B cell (primary cell): ENCODE measurements at regions not wholly inside any gene's neighbourhood (a gene's known extent, or its start where the extent isn't known, plus 50 kb on each side); places are given as distances from the start of the nearest gene placed in this dataset.

Experiments used
- ATAC-seq: fragments of 200-7000 bp; cut with Tn5 transposase; one replicate; pipeline ENCODE4 v1.10.0; 2021; ENCODE audit warnings: low read depth, mild to moderate bottlenecking, moderate number of reproducible peaks, moderate library complexity
- CTCF ChIA-PET: fragments of 350-600 bp; sonication (Branson Sonifier 250); formaldehyde crosslinking; loops from one replicate; lab custom pipeline; 2021; ENCODE audit warnings: antibody characterized with exemption, inconsistent platforms; lab: Charles Lee
- POLR2A ChIA-PET: fragments of 350-600 bp; sonication (Branson Sonifier 250); formaldehyde crosslinking; loops from one replicate; lab custom pipeline; 2021; ENCODE audit warnings: antibody characterized with exemption; lab: Charles Lee
- DNase-seq: peaks from one replicate; pipeline ENCODE4 v3.0.0; 2013
- H2AFZ ChIP-seq: 2 replicates; pipeline ENCODE4 v1.6.1; 2012; ENCODE audit warnings: mild to moderate bottlenecking, low read depth, low read length; ENCODE audit not compliant: insufficient read depth, poor library complexity, severe bottlenecking
- H3K27ac ChIP-seq, 2 donors: 1 replicate in 1 of 2; 2 replicates in 1 of 2; pipeline ENCODE4 v1.5.1; 2012 to 2013; ENCODE audit warnings: low read length in 2 of 2, mild to moderate bottlenecking in 2 of 2, moderate library complexity in 1 of 2
- H3K27me3 ChIP-seq, 4 experiments: fragments of 200-600 bp in 1 of 4; sonication (generic) in 1 of 4; replicated peaks in 1 of 4; 1 replicate in 2 of 4; 2 replicates in 2 of 4; pipeline versions ENCODE4 v1.6.1 to v1.7.0; 2013 to 2016; ENCODE audit warnings: low read length in 3 of 4, mild to moderate bottlenecking in 2 of 4, mixed read lengths in 1 of 4, moderate library complexity in 1 of 4; ENCODE audit not compliant: insufficient read depth in 4 of 4, control insufficient read depth in 3 of 4; ENCODE audit errors: control extremely low read depth in 1 of 4
- H3K36me3 ChIP-seq, 2 experiments: replicated peaks in 1 of 2; 1 replicate in 1 of 2; 2 replicates in 1 of 2; pipeline versions ENCODE4 v1.6.1 to v1.7.1; 2013; ENCODE audit warnings: low read length in 1 of 2; ENCODE audit not compliant: insufficient read depth in 2 of 2, control insufficient read depth in 1 of 2; ENCODE audit errors: control extremely low read depth in 1 of 2, extremely low read depth in 1 of 2
- H3K4me1 ChIP-seq, 2 donors: fragments of 200-600 bp in 1 of 2; sonication (generic) in 1 of 2; 1 replicate in 1 of 2; 2 replicates in 1 of 2; pipeline versions ENCODE4 v1.5.1 to v1.6.1; 2013 to 2017; ENCODE audit warnings: low read length in 2 of 2; ENCODE audit not compliant: control insufficient read depth in 2 of 2, insufficient read depth in 2 of 2
- H3K4me2 ChIP-seq: replicated peaks from 2 replicates; pipeline ENCODE3; 2012; ENCODE audit warnings: mild to moderate bottlenecking, low read depth, low read length; ENCODE audit not compliant: poor library complexity, severe bottlenecking
- H3K4me3 ChIP-seq, 5 experiments: fragments of 200-600 bp in 1 of 5; sonication (generic) in 1 of 5; 1 replicate in 3 of 5; 2 replicates in 2 of 5; pipeline versions ENCODE4 v1.5.1 to v1.7.0; 2011 to 2016; ENCODE audit warnings: low read length in 4 of 5, mild to moderate bottlenecking in 4 of 5, low read depth in 2 of 5, control low read depth in 1 of 5, moderate library complexity in 1 of 5; ENCODE audit not compliant: insufficient read depth in 1 of 5; ENCODE audit errors: control extremely low read depth in 1 of 5, extremely low read depth in 1 of 5
- H3K79me2 ChIP-seq: fragments of 200-600 bp; sonication (generic); one replicate; pipeline ENCODE4 v1.6.0; 2016; ENCODE audit warnings: low read length; ENCODE audit not compliant: control insufficient read depth, insufficient read depth
- H3K9ac ChIP-seq: fragments of 200-600 bp; sonication (generic); 2 replicates; pipeline ENCODE4 v1.6.1; 2017; ENCODE audit warnings: mild to moderate bottlenecking, low read length, moderate library complexity
- H3K9me3 ChIP-seq, 3 donors: one replicate each; pipeline versions ENCODE4 v1.6.1 to v1.7.1; 2013; ENCODE audit warnings: low read length in 2 of 3; ENCODE audit not compliant: control insufficient read depth in 2 of 3, insufficient read depth in 1 of 3; ENCODE audit errors: control extremely low read depth in 1 of 3
- H4K20me1 ChIP-seq: 2 replicates; pipeline ENCODE4 v1.6.0; 2012; ENCODE audit warnings: mild to moderate bottlenecking, low read length; ENCODE audit not compliant: insufficient read depth, control insufficient read depth, poor library complexity, severe bottlenecking
- H3K27ac Mint-ChIP-seq: one replicate; pipeline ENCODE4 v1.8.0; 2021; ENCODE audit warnings: mixed read lengths
- H3K27me3 Mint-ChIP-seq: one replicate; pipeline ENCODE4 v1.8.0; 2021; ENCODE audit warnings: mixed read lengths
- H3K4me1 Mint-ChIP-seq: one replicate; pipeline ENCODE4 v1.8.0; 2021; ENCODE audit warnings: mixed read lengths
- H3K4me3 Mint-ChIP-seq: one replicate; pipeline ENCODE4 v1.8.0; 2021; ENCODE audit warnings: mixed read lengths
- H3K9me3 Mint-ChIP-seq: one replicate; pipeline ENCODE4 v1.8.0; 2022; ENCODE audit warnings: mixed read lengths; ENCODE audit not compliant: insufficient read depth
- CTCF ChIP-seq: fragments of 200-600 bp; IDR thresholded peaks from one replicate; pipeline ENCODE4 v1.8.0; 2022; ENCODE audit warnings: antibody characterized with exemption, mild to moderate bottlenecking
- EZH2 ChIP-seq: IDR thresholded peaks from 2 replicates; pipeline ENCODE4 v1.6.1; 2012; ENCODE audit warnings: borderline replicate concordance, low read depth, mild to moderate bottlenecking, moderate library complexity, low read length; ENCODE audit not compliant: insufficient read depth, poor library complexity, severe bottlenecking
- WGBS: methylation state at CpG from one replicate; pipeline ENCODE4 v1.1.5; 2013; ENCODE audit warnings: missing lambda C conversion rate; ENCODE audit not compliant: insufficient coverage; 5-methylcytosine and 5-hydroxymethylcytosine counted together
- intact Hi-C: fragments of 100-400 bp; cut with micrococcal nuclease; formaldehyde crosslinking; loops from one replicate; pipeline ENCODE4 v1.10.0; 2022

- Histone ChIP-seq H3K4me1 (no peaks in the 10 kb centered on the region), H3K9ac (no peak overlapping the region), H3K4me2 (no peak overlapping the region), H2AFZ (no peak overlapping the region), H4K20me1 (no peaks in the 10 kb centered on the region), H3K79me2 (no peaks in the 10 kb centered on the region), H3K27me3 (no peaks in the 10 kb centered on the region), H3K9me3 (peaks cover 0 to 5% (median 0%) of the 10 kb centered on the region in 3 donors), H3K36me3 (no peaks in the 10 kb centered on the region), H3K27ac (no peak overlapping the region), H3K4me3 (no peak overlapping the region)
- no peak overlapping the region for H3K27ac Mint-ChIP-seq
- no peaks in the 10 kb centered on the region for H3K4me1 Mint-ChIP-seq
- WGBS, result no CpG with 5 or more reads among the region's 2 CpGs
- no peak overlapping the region for H3K4me3 Mint-ChIP-seq
- ChIA-PET CTCF (no interaction called here), POLR2A (no interaction called here)
- H3K9me3 Mint-ChIP-seq, result peaks cover 7% of the 10 kb centered on the region
- no peaks in the 10 kb centered on the region for H3K27me3 Mint-ChIP-seq
- TF ChIP-seq EZH2, result no peak
- no peak for TF ChIP-seq CTCF
- intact Hi-C loops, result no loop called here
- ATAC-seq (no peak), DNase-seq (no peak)
Observed at GRCh38 chr6:81054036-81054435, 698.4 kb downstream of the TENT5A start.

- CTCF ChIA-PET, result no interaction called here
- no peak overlapping the region for H3K4me2 ChIP-seq
- H3K9me3 Mint-ChIP-seq, result peaks cover 4% of the 10 kb centered on the region
- POLR2A ChIA-PET, result no interaction called here
- H3K36me3 ChIP-seq, result no peaks in the 10 kb centered on the region
- H3K27me3 ChIP-seq, result no peaks in the 10 kb centered on the region
- no peaks in the 10 kb centered on the region for H4K20me1 ChIP-seq
- ATAC-seq, result no peak
- H3K9ac ChIP-seq, result no peak overlapping the region
- H3K4me3 Mint-ChIP-seq, result no peak overlapping the region
- DNase-seq, result no peak
- no peaks in the 10 kb centered on the region for H3K9me3 ChIP-seq
- H3K79me2 ChIP-seq, result no peaks in the 10 kb centered on the region
- H3K27ac ChIP-seq, result no peak overlapping the region
- H3K4me1 ChIP-seq, result no peaks in the 10 kb centered on the region
- no peaks in the 10 kb centered on the region for H3K4me1 Mint-ChIP-seq
- no peak overlapping the region for H3K27ac Mint-ChIP-seq
- no peak overlapping the region for H2AFZ ChIP-seq
- intact Hi-C loops, result no loop called here
- no peak for TF ChIP-seq EZH2
- no peak for TF ChIP-seq CTCF
- no peak overlapping the region for H3K4me3 ChIP-seq
- H3K27me3 Mint-ChIP-seq, result no peaks in the 10 kb centered on the region
- no CpG with 5 or more reads among the region's 8 CpGs for WGBS
Observed at GRCh38 chr6:81051952-81052351, 700.5 kb downstream of the TENT5A start.
